ENCODE measurements at regions not wholly inside any gene's neighbourhood (a gene's known extent, or its start where the extent isn't known, plus 50 kb on each side); places are given as distances from the start of the nearest gene placed in this dataset.

DNA sequence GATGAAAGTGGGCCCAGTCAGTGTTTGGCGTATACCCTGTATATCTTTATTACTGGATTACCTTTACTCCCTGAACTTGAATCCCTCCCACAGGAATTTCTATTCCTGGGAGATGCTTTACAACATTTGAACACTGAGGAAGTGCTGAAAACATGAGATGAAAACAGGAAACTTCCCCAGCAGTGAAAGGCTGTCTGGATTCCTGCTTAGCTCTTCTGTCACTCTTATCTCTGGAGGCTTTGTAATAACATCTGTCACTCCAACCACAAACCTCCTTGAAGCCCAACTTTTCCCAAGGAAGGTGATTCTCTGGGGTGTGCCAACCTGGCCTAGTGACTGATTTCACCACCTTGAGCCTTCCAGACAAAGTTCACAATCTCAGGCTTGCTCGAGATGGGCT is 264.5 kb upstream of the BMP2 start:
- no peak overlapping the region for H3K9ac ChIP-seq (ENCODE audit: insufficient read depth, low read depth, low read length)
- H3K27ac ChIP-seq (ENCODE audit: extremely low read length, insufficient read depth, low read length), result no peak overlapping the region
- no peaks in the 10 kb centered on the region for H4K20me1 ChIP-seq (ENCODE audit: insufficient read depth, low read length)
- CTCF ChIA-PET (ENCODE audit: low intra/inter-chr PET ratio, low total read pairs), result no interaction called here
- no peak overlapping the region for H2AFZ ChIP-seq (ENCODE audit: low read length)
- ATAC-seq (no peak), DNase-seq (ENCODE audit: low spot score) (no peak), FAIRE-seq (no peak)
- no peak overlapping the region for H3K4me3 ChIP-seq (replicated peaks in 1 of 3; ENCODE audit: insufficient read depth in 1 of 3, low read depth in 2 of 3, low read length in 3 of 3)
- no TSS peak for BruUV-seq (replicated peaks)
- 50% methylated on average over 2 of the region's 2 CpGs for WGBS (ENCODE audit: low lambda C conversion rate)
- H3K79me2 ChIP-seq (ENCODE audit: insufficient read depth, low read length), result no peaks in the 10 kb centered on the region
- in situ Hi-C loops (cut with HindIII; ENCODE audit: extremely low pct_ligation_motif_present, low pct_unique_long_range_greater_than_20kb), result no loop called here
- intact Hi-C loops (cut with micrococcal nuclease; ENCODE audit: unreplicated experiment), result no loop called here
- H3K36me3 ChIP-seq (replicated peaks in 1 of 2; ENCODE audit: control insufficient read depth in 1 of 2, insufficient read depth in 2 of 2, low read length in 2 of 2), result no peaks in the 10 kb centered on the region
- H3K4me1 ChIP-seq (ENCODE audit: insufficient read depth, low read length), result no peaks in the 10 kb centered on the region
- no peaks in the 10 kb centered on the region for H3K9me3 ChIP-seq (ENCODE audit: low read length)
- H3K4me2 ChIP-seq (ENCODE audit: low read depth, low read length), result no peak overlapping the region
- POLR2A ChIA-PET, result no interaction called here
- no peaks in the 10 kb centered on the region for H3K27me3 ChIP-seq (ENCODE audit: control insufficient read depth in 1 of 2, insufficient read depth in 2 of 2, low read length in 2 of 2)
- TF ChIP-seq ZNF720 (CRISPR knock-in tag; IDR thresholded peaks at IDR 0.05), result no peak
- no peak for TF ChIP-seq ZNF841 (CRISPR knock-in tag; IDR thresholded peaks at IDR 0.05; ENCODE audit: borderline replicate concordance)
- TF ChIP-seq PAWR (CRISPR knock-in tag; IDR thresholded peaks at IDR 0.05; ENCODE audit: borderline replicate concordance), result no peak
- no peak for TF ChIP-seq TOE1 (CRISPR knock-in tag; IDR thresholded peaks at IDR 0.05)
- TF ChIP-seq PHB2 (IDR thresholded peaks at IDR 0.05; ENCODE audit: partially characterized antibody), result no peak
- no peak for TF ChIP-seq PHF21A (CRISPR knock-in tag; IDR thresholded peaks at IDR 0.05)
- TF ChIP-seq HNF4G (IDR thresholded peaks at IDR 0.05; ENCODE audit: borderline replicate concordance, low read depth, low read length), result no peak
- no peak for TF ChIP-seq HNF4G (CRISPR knock-in tag; IDR thresholded peaks at IDR 0.05; ENCODE audit: borderline replicate concordance, low read depth)
- no peak for TF ChIP-seq ZFAT (CRISPR knock-in tag; conservative IDR thresholded peaks at IDR 0.05)
- no peak for TF ChIP-seq ARNT2 (CRISPR knock-in tag; IDR thresholded peaks at IDR 0.05; ENCODE audit: low read depth)
- TF ChIP-seq, protein P1, sequence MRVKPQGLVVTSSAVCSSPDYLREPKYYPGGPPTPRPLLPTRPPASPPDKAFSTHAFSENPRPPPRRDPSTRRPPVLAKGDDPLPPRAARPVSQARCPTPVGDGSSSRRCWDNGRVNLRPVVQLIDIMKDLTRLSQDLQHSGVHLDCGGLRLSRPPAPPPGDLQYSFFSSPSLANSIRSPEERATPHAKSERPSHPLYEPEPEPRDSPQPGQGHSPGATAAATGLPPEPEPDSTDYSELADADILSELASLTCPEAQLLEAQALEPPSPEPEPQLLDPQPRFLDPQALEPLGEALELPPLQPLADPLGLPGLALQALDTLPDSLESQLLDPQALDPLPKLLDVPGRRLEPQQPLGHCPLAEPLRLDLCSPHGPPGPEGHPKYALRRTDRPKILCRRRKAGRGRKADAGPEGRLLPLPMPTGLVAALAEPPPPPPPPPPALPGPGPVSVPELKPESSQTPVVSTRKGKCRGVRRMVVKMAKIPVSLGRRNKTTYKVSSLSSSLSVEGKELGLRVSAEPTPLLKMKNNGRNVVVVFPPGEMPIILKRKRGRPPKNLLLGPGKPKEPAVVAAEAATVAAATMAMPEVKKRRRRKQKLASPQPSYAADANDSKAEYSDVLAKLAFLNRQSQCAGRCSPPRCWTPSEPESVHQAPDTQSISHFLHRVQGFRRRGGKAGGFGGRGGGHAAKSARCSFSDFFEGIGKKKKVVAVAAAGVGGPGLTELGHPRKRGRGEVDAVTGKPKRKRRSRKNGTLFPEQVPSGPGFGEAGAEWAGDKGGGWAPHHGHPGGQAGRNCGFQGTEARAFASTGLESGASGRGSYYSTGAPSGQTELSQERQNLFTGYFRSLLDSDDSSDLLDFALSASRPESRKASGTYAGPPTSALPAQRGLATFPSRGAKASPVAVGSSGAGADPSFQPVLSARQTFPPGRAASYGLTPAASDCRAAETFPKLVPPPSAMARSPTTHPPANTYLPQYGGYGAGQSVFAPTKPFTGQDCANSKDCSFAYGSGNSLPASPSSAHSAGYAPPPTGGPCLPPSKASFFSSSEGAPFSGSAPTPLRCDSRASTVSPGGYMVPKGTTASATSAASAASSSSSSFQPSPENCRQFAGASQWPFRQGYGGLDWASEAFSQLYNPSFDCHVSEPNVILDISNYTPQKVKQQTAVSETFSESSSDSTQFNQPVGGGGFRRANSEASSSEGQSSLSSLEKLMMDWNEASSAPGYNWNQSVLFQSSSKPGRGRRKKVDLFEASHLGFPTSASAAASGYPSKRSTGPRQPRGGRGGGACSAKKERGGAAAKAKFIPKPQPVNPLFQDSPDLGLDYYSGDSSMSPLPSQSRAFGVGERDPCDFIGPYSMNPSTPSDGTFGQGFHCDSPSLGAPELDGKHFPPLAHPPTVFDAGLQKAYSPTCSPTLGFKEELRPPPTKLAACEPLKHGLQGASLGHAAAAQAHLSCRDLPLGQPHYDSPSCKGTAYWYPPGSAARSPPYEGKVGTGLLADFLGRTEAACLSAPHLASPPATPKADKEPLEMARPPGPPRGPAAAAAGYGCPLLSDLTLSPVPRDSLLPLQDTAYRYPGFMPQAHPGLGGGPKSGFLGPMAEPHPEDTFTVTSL (CRISPR knock-in tag; IDR thresholded peaks at IDR 0.05; ENCODE audit: borderline replicate concordance), result no peak
- no peak for TF ChIP-seq ZNF24 (IDR thresholded peaks at IDR 0.05)
- TF ChIP-seq ZNF713 (CRISPR knock-in tag; IDR thresholded peaks at IDR 0.05), result no peak
- TF ChIP-seq, protein P2, sequence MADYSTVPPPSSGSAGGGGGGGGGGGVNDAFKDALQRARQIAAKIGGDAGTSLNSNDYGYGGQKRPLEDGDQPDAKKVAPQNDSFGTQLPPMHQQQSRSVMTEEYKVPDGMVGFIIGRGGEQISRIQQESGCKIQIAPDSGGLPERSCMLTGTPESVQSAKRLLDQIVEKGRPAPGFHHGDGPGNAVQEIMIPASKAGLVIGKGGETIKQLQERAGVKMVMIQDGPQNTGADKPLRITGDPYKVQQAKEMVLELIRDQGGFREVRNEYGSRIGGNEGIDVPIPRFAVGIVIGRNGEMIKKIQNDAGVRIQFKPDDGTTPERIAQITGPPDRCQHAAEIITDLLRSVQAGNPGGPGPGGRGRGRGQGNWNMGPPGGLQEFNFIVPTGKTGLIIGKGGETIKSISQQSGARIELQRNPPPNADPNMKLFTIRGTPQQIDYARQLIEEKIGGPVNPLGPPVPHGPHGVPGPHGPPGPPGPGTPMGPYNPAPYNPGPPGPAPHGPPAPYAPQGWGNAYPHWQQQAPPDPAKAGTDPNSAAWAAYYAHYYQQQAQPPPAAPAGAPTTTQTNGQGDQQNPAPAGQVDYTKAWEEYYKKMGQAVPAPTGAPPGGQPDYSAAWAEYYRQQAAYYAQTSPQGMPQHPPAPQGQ (CRISPR knock-in tag; IDR thresholded peaks at IDR 0.05; ENCODE audit: borderline replicate concordance), result no peak
- no peak for TF ChIP-seq ETV5 (CRISPR knock-in tag; IDR thresholded peaks at IDR 0.05; ENCODE audit: borderline replicate concordance)
- no peak for TF ChIP-seq SNAPC2 (CRISPR knock-in tag; IDR thresholded peaks at IDR 0.05)
